ENCODE measurements at regions not wholly inside any gene's neighbourhood (a gene's known extent, or its start where the extent isn't known, plus 50 kb on each side); places are given as distances from the start of the nearest gene placed in this dataset.
"Not testable (repeated sequence)": the region's sequence is repeated elsewhere in the genome, so short reads cannot be mapped to it uniquely, and the experiment has no call there.

GRCh38 chr15:87752250-87752951 lies 504.1 kb downstream of the NTRK3 start:
- peak; percentile 68 for DNase-seq (ENCODE audit: low read depth)

GRCh38 chr15:87748483-87748882 lies 508.1 kb downstream of the NTRK3 start:
- no peak for DNase-seq (ENCODE audit: low read depth)

GRCh38 chr15:87747087-87747486 lies 509.5 kb downstream of the NTRK3 start:
- DNase-seq (ENCODE audit: low read depth) = no peak

GRCh38 chr15:87746333-87746732 lies 510.2 kb downstream of the NTRK3 start:
- no peak for DNase-seq (ENCODE audit: low read depth)

- DNase-seq (ENCODE audit: low read depth) = no peak
Observed at GRCh38 chr15:87744815-87745214, 511.7 kb downstream of the NTRK3 start.

- DNase-seq (ENCODE audit: low read depth) = no peak
Observed at GRCh38 chr15:87743562-87743961, 513.0 kb downstream of the NTRK3 start.

GRCh38 chr15:87741350-87741749 lies 515.2 kb downstream of the NTRK3 start:
- no peak for DNase-seq (ENCODE audit: low read depth)

GRCh38 chr15:87740655-87741344 lies 515.7 kb downstream of the NTRK3 start:
- DNase-seq (ENCODE audit: low read depth) = no peak

GRCh38 chr15:87739866-87740265 lies 516.7 kb downstream of the NTRK3 start:
- no peak for DNase-seq (ENCODE audit: low read depth)

GRCh38 chr15:87739081-87739480 lies 517.5 kb downstream of the NTRK3 start:
- no peak for DNase-seq (ENCODE audit: low read depth)

- not testable (repeated sequence) for DNase-seq (ENCODE audit: low read depth)
Observed at GRCh38 chr15:87737460-87737859, 519.1 kb downstream of the NTRK3 start.

- DNase-seq (ENCODE audit: low read depth) = no peak
Observed at GRCh38 chr15:87736891-87737389, 519.6 kb downstream of the NTRK3 start.

GRCh38 chr15:87736401-87736800 lies 520.1 kb downstream of the NTRK3 start:
- DNase-seq (ENCODE audit: low read depth) = no peak

GRCh38 chr15:87735522-87735921 lies 521.0 kb downstream of the NTRK3 start:
- no peak for DNase-seq (ENCODE audit: low read depth)

GRCh38 chr15:87734571-87735373 lies 521.8 kb downstream of the NTRK3 start:
- no peak for DNase-seq (ENCODE audit: low read depth)

GRCh38 chr15:87733977-87734376 lies 522.6 kb downstream of the NTRK3 start:
- DNase-seq (ENCODE audit: low read depth) = no peak

- DNase-seq (ENCODE audit: low read depth) = no peak
Observed at GRCh38 chr15:87733541-87733941, 523.0 kb downstream of the NTRK3 start.

- no peak for DNase-seq (ENCODE audit: low read depth)
Observed at GRCh38 chr15:87732976-87733375, 523.6 kb downstream of the NTRK3 start.

- DNase-seq (ENCODE audit: low read depth) = no peak
Observed at GRCh38 chr15:87731630-87732029, 524.9 kb downstream of the NTRK3 start.

GRCh38 chr15:87730706-87731105 lies 525.8 kb downstream of the NTRK3 start:
- DNase-seq (ENCODE audit: low read depth) = no peak

GRCh38 chr15:87728998-87729397 lies 527.5 kb downstream of the NTRK3 start:
- DNase-seq (ENCODE audit: low read depth) = no peak

GRCh38 chr15:87727073-87727472 lies 529.5 kb downstream of the NTRK3 start:
- DNase-seq (ENCODE audit: low read depth) = no peak

GRCh38 chr15:87724330-87724729 lies 532.2 kb downstream of the NTRK3 start:
- no peak for DNase-seq (ENCODE audit: low read depth)

Measured in GM04504 (cell line).